Astrocyte of the cerebellum (primary cell): ENCODE measurements at regions not wholly inside any gene's neighbourhood (a gene's known extent, or its start where the extent isn't known, plus 50 kb on each side); places are given as distances from the start of the nearest gene placed in this dataset.

ENCODE experiments used
- DNase-seq: peaks from one replicate; pipeline ENCODE4 v3.0.0-alpha.2; 2011; ENCODE audit warnings: low read depth
- H3K4me3 ChIP-seq: 2 replicates; pipeline ENCODE4 v1.5.1; 2011; ENCODE audit warnings: mild to moderate bottlenecking, low read depth, low read length, moderate library complexity
- in situ Hi-C: cut with HindIII; loops from 2 replicates; pipeline ENCODE4 v1.10.0; 2017; ENCODE audit warnings: low sequenced_read_pairs
- TF ChIP-seq, protein P1 (sequence below): IDR thresholded peaks from 2 replicates; pipeline ENCODE4 v1.5.1; 2012; ENCODE audit warnings: low read length, low read depth, moderate library complexity, mild to moderate bottlenecking; ENCODE audit errors: missing control alignments

DNA sequence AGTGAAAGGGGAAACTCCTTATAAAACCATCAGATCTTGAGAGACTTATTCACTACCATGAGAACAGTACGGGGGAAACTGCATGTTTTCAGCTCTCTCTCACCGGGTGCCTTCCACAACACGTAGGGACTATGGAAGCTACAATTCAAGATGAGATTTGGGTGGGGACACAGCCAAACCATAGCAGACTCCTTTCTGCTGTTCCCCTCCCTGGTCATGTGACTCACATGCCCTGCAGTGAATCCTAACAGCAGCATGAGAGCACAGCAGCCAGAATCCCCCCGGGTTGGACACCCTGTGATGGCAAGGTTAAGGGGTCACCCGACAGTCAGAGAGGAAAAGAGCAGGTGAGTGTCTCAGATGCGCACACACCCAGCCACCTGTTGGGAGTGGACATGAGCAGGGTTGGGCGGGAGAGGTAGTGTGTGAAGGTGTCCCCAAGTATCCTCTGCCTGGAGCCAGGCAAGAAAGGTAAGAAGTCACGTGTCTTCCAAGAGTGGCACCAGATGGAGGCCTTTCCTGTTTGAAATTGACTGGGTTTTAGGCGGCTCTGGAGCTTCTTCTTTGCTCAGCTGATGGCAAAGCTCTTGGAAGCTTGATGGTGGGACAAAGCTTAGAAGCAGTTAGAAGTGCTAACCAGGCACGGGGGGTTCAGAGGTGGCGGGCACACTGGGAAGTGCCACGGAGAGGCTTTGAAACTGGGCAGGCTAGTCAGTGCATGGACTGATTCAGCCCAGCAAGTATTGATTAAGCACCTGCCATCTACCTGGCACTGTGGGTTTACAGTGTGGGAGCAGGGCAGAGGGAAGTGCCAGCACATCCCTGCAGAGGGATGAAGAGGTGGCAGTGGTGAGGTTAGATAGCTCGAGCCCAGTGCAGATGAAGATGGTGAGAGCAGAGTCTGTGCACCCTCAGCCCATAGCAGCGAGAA lies 68.7 kb downstream of the RHOB start:
- no peak overlapping the region for H3K4me3 ChIP-seq
- DNase-seq, result no peak
- in situ Hi-C loops, result no loop called here
- TF ChIP-seq, protein P1, sequence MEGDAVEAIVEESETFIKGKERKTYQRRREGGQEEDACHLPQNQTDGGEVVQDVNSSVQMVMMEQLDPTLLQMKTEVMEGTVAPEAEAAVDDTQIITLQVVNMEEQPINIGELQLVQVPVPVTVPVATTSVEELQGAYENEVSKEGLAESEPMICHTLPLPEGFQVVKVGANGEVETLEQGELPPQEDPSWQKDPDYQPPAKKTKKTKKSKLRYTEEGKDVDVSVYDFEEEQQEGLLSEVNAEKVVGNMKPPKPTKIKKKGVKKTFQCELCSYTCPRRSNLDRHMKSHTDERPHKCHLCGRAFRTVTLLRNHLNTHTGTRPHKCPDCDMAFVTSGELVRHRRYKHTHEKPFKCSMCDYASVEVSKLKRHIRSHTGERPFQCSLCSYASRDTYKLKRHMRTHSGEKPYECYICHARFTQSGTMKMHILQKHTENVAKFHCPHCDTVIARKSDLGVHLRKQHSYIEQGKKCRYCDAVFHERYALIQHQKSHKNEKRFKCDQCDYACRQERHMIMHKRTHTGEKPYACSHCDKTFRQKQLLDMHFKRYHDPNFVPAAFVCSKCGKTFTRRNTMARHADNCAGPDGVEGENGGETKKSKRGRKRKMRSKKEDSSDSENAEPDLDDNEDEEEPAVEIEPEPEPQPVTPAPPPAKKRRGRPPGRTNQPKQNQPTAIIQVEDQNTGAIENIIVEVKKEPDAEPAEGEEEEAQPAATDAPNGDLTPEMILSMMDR, result no peak

DNA sequence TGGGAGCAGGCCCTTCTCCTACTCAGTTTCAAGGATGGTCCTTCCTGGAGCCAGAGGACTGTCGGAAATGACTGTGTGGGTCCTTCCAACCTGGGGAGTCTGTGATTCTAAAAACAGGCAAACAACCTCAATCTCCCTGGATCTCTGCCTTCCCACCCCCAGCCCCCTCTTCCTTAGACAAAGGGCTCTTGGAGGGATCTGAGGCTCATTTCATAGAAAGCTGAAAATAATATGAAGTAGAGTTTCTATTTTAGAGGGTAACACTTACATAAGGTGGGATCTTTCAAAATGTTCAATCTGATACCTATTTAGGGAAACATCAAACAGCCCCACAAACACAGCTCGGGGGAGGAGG lies 69.4 kb downstream of the RHOB start:
- H3K4me3 ChIP-seq, result no peak overlapping the region
- in situ Hi-C loops, result no loop called here
- TF ChIP-seq, protein P1, result no peak
- DNase-seq, result no peak

DNA sequence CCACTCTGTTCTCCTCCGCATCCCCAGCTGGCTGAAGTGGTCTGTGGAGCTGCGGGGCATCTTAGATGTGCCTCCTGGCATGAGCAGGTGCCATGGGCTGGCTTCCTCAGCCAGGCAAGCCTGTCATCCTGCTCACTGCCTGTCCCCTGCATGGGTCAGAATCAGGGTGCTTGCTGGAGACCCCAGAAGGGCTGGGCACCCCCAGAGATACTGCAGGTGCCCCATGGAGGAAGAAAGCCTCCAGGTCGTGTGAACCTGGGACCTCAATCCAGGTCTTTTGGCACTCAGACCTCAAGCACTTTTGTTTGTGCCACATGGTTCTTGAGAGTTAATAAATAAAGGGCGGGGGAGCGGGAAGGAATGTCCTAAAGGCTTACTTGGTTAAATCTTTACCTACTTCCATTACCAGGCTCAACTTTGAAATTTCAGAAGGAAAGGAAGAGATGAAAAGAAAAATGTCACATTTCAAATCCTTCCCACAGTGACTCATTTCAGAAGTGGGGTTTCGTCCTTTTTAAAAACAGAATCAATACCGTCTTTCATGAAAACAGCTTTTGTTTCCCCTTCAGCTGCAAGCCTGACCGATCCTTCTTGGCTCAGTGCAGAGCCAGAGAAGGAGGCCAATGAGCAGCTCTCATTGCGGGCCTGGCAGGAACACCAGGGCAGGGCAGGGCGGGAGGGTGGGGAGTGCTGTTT lies 69.9 kb downstream of the RHOB start:
- in situ Hi-C loops, result no loop called here
- TF ChIP-seq, protein P1, result no peak
- peak; percentile 41 for DNase-seq
- no peak overlapping the region for H3K4me3 ChIP-seq

DNA sequence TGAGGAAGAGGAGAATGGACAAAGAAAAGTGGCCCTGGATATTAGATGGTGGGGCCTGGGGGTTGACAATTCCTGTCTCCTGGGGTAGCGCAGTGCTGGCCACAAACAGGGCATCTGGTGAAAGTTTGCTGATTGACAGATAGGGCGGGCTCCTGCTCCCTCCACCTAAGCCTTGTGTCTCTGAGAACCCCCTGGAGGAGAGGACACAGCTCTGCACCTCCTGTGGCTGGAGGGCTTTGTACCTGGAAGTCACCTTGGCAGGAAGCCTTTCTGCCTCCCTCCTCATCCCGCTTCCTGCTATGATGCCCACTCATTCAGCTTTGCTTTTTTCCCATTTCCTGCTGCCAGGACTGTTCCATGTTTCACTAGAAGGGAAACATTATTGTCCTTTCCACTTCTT lies 72.4 kb downstream of the RHOB start:
- in situ Hi-C loops, result no loop called here
- no peak for DNase-seq
- H3K4me3 ChIP-seq, result no peak overlapping the region
- TF ChIP-seq, protein P1, result no peak

DNA sequence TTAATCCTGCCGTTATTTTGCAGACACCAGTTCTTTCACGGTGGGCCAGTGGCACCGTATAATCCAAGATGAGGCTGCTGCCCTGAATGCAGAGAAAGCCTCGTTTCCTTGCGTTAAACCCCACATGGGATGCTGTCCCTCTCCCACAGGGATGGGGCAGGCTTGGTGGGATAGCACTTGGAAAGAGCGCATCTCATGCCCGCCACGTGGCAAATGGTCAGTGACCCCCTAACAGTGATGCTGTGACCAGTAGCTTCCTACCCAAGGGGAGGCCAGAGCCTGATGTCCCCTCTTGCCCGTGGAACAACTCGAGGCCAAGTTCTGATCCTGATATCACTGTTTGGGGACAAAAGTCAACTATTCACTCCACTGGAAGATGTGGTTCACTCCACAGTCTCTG lies 73.3 kb downstream of the RHOB start:
- no peak for DNase-seq
- in situ Hi-C loops, result no loop called here
- no peak overlapping the region for H3K4me3 ChIP-seq
- TF ChIP-seq, protein P1, result no peak

DNA sequence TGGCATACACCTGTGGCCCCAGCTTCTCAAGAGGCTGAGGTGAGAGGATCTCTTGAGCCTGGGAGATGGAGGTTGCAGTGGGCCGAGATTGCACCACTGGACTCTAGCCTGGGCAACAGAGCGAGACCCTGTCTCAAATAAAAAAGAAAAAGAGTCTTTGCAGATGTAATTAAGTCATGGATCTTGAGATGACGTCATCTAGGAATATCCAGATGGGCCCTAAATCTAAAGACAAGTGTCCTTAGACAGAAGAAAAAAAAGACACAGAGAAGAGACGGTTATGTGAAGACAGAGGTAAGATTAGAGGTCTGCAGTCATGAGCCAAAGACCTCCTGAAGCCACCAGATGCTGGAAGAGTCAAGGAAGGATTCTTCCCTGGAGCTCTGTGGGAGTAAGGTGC lies 74.3 kb downstream of the RHOB start:
- DNase-seq, result no peak
- no peak overlapping the region for H3K4me3 ChIP-seq
- in situ Hi-C loops, result no loop called here
- TF ChIP-seq, protein P1, result no peak
